ENCODE measurements at regions not wholly inside any gene's neighbourhood (a gene's known extent, or its start where the extent isn't known, plus 50 kb on each side); places are given as distances from the start of the nearest gene placed in this dataset.

- H3K4me3 ChIP-seq (ENCODE audit: low read depth in 1 of 2, low read length in 2 of 2) = no peak overlapping the region
- H3K36me3 ChIP-seq (ENCODE audit: control insufficient read depth in 1 of 2, insufficient read depth in 2 of 2, low read length in 2 of 2) = no peaks in the 10 kb centered on the region
- H3K9me3 ChIP-seq (ENCODE audit: control insufficient read depth in 1 of 2, low read length in 2 of 2) = no peaks in the 10 kb centered on the region
- no peak overlapping the region for H3K9ac ChIP-seq (ENCODE audit: low read depth in 1 of 2, low read length in 2 of 2)
- H3K27me3 ChIP-seq (ENCODE audit: control insufficient read depth in 1 of 2, insufficient read depth in 2 of 2, low read length in 2 of 2) = peaks cover 3 to 5% of the 10 kb centered on the region in 2 donors
- no peak overlapping the region for H3K27ac ChIP-seq (ENCODE audit: low read depth, low read length)
- no peaks in the 10 kb centered on the region for H3K4me1 ChIP-seq (ENCODE audit: control insufficient read depth in 1 of 2, insufficient read depth in 2 of 2, low read length in 2 of 2)
Measured at GRCh38 chr1:244106837-244107493, 55.9 kb downstream of the ZBTB18 start.

- Histone ChIP-seq H3K36me3 (ENCODE audit: control insufficient read depth in 1 of 2, insufficient read depth in 2 of 2, low read length in 2 of 2) (no peaks in the 10 kb centered on the region), H3K9ac (ENCODE audit: low read depth in 1 of 2, low read length in 2 of 2) (no peak overlapping the region), H3K9me3 (ENCODE audit: control insufficient read depth in 1 of 2, low read length in 2 of 2) (no peaks in the 10 kb centered on the region), H3K4me3 (ENCODE audit: low read depth in 1 of 2, low read length in 2 of 2) (no peak overlapping the region), H3K27me3 (ENCODE audit: control insufficient read depth in 1 of 2, insufficient read depth in 2 of 2, low read length in 2 of 2) (peaks cover 0 to 3% of the 10 kb centered on the region in 2 donors), H3K4me1 (ENCODE audit: control insufficient read depth in 1 of 2, insufficient read depth in 2 of 2, low read length in 2 of 2) (no peaks in the 10 kb centered on the region), H3K27ac (ENCODE audit: low read depth, low read length) (no peak overlapping the region)
Measured at GRCh38 chr1:244111027-244111426, 59.9 kb downstream of the ZBTB18 start.

DNA sequence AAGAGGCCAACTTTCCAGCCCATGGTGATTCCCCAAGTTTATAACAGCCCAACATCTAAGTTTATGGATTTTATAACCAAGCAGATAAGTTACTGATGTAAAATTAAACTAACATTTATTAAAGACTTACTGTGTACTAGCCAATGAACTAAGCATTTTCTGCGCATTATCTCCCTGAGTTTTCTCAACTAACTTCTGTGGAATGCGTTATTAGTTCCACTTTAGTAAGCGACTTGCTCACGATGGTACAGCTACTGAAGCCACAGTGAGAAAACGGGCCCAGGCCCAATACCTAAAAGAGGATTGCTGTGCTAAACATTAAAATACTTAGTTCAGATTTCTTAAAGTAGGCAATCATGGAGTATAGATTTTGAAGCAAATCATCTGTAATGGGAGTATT lies 61.0 kb downstream of the ZBTB18 start:
- H3K4me3 ChIP-seq (ENCODE audit: low read depth in 1 of 2, low read length in 2 of 2) = no peak overlapping the region
- H3K4me1 ChIP-seq (ENCODE audit: control insufficient read depth in 1 of 2, insufficient read depth in 2 of 2, low read length in 2 of 2) = no peaks in the 10 kb centered on the region
- H3K36me3 ChIP-seq (ENCODE audit: control insufficient read depth in 1 of 2, insufficient read depth in 2 of 2, low read length in 2 of 2) = no peaks in the 10 kb centered on the region
- H3K27me3 ChIP-seq (ENCODE audit: control insufficient read depth in 1 of 2, insufficient read depth in 2 of 2, low read length in 2 of 2) = peaks cover 0 to 3% of the 10 kb centered on the region in 2 donors
- H3K27ac ChIP-seq (ENCODE audit: low read depth, low read length) = no peak overlapping the region
- no peak overlapping the region for H3K9ac ChIP-seq (ENCODE audit: low read depth in 1 of 2, low read length in 2 of 2)
- H3K9me3 ChIP-seq (ENCODE audit: control insufficient read depth in 1 of 2, low read length in 2 of 2) = no peaks in the 10 kb centered on the region

DNA sequence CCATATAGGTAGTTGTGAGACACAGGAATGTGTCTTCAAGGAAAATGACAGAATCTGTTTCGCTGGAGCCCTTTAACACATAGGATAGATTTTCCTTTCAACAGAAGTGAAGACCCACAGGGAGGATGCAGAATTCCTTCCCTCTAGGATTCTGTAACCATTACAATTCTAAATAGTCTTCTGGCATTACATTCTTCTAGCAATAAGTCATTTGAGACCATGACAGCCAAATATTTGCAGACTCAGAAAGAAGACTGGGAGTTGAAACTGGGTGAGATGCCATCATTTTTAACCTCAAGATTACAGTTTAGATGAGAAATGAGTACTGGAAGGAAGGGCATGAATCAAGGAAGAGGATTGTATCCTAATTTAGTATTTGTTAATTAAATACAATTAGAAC lies 61.6 kb downstream of the ZBTB18 start:
- Histone ChIP-seq H3K9me3 (ENCODE audit: control insufficient read depth in 1 of 2, low read length in 2 of 2) (no peaks in the 10 kb centered on the region), H3K27ac (ENCODE audit: low read depth, low read length) (no peak overlapping the region), H3K27me3 (ENCODE audit: control insufficient read depth in 1 of 2, insufficient read depth in 2 of 2, low read length in 2 of 2) (peaks cover 0 to 3% of the 10 kb centered on the region in 2 donors), H3K36me3 (ENCODE audit: control insufficient read depth in 1 of 2, insufficient read depth in 2 of 2, low read length in 2 of 2) (no peaks in the 10 kb centered on the region), H3K9ac (ENCODE audit: low read depth in 1 of 2, low read length in 2 of 2) (no peak overlapping the region), H3K4me3 (ENCODE audit: low read depth in 1 of 2, low read length in 2 of 2) (no peak overlapping the region), H3K4me1 (ENCODE audit: control insufficient read depth in 1 of 2, insufficient read depth in 2 of 2, low read length in 2 of 2) (no peaks in the 10 kb centered on the region)

DNA sequence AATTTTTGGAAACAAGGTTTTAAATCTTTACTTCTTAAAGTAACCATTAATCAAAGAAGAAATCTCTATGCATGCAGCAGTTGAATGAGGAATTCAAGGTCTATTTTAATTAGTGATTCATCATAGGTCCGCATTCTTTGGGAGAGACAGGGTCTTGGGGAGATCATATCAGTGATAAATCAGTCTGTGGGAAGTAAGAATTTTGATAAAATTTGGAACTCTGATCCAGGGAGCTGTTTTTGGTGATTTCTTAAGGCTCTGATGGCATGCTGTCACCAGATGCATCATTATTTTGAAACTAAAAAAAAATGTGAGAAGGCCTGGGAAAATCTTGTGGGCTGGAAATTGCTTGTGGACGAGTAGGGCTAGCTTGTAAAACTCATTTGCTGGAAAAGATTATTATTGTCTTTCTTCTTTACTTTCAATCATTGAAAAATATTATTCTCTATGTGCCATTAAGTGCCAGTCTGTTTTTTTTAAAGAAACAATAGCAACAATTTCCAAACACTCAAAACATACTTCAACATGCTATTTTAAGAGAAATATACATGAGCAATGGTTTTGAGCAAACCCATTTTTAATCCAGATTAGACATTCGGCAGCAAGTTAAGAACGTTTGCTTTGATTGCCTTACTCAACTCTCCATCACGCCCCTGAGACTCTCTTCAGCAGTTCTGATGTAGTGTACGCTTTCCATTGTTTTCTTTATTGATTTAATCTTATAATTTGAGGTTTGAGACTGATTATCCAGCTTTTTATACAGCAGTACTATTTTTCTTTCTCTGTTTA lies 62.6 kb downstream of the ZBTB18 start:
- Histone ChIP-seq H3K27me3 (ENCODE audit: control insufficient read depth in 1 of 2, insufficient read depth in 2 of 2, low read length in 2 of 2) (peaks cover 0 to 7% of the 10 kb centered on the region in 2 donors), H3K9ac (ENCODE audit: low read depth in 1 of 2, low read length in 2 of 2) (no peak overlapping the region), H3K36me3 (ENCODE audit: control insufficient read depth in 1 of 2, insufficient read depth in 2 of 2, low read length in 2 of 2) (no peaks in the 10 kb centered on the region), H3K27ac (ENCODE audit: low read depth, low read length) (no peak overlapping the region), H3K4me3 (ENCODE audit: low read depth in 1 of 2, low read length in 2 of 2) (no peak overlapping the region), H3K4me1 (ENCODE audit: control insufficient read depth in 1 of 2, insufficient read depth in 2 of 2, low read length in 2 of 2) (no peaks in the 10 kb centered on the region), H3K9me3 (ENCODE audit: control insufficient read depth in 1 of 2, low read length in 2 of 2) (no peaks in the 10 kb centered on the region)

GRCh38 chr1:244114892-244115291 lies 63.8 kb downstream of the ZBTB18 start:
- H3K4me3 ChIP-seq (ENCODE audit: low read depth in 1 of 2, low read length in 2 of 2) = no peak overlapping the region
- no peaks in the 10 kb centered on the region for H3K4me1 ChIP-seq (ENCODE audit: control insufficient read depth in 1 of 2, insufficient read depth in 2 of 2, low read length in 2 of 2)
- H3K27me3 ChIP-seq (ENCODE audit: control insufficient read depth in 1 of 2, insufficient read depth in 2 of 2, low read length in 2 of 2) = peaks cover 0 to 7% of the 10 kb centered on the region in 2 donors
- no peak overlapping the region for H3K9ac ChIP-seq (ENCODE audit: low read depth in 1 of 2, low read length in 2 of 2)
- no peaks in the 10 kb centered on the region for H3K9me3 ChIP-seq (ENCODE audit: control insufficient read depth in 1 of 2, low read length in 2 of 2)
- no peak overlapping the region for H3K27ac ChIP-seq (ENCODE audit: low read depth, low read length)
- H3K36me3 ChIP-seq (ENCODE audit: control insufficient read depth in 1 of 2, insufficient read depth in 2 of 2, low read length in 2 of 2) = no peaks in the 10 kb centered on the region

- Histone ChIP-seq H3K27me3 (ENCODE audit: control insufficient read depth in 1 of 2, insufficient read depth in 2 of 2, low read length in 2 of 2) (peaks cover 0 to 4% of the 10 kb centered on the region in 2 donors), H3K36me3 (ENCODE audit: control insufficient read depth in 1 of 2, insufficient read depth in 2 of 2, low read length in 2 of 2) (no peaks in the 10 kb centered on the region), H3K4me1 (ENCODE audit: control insufficient read depth in 1 of 2, insufficient read depth in 2 of 2, low read length in 2 of 2) (no peaks in the 10 kb centered on the region), H3K9ac (ENCODE audit: low read depth in 1 of 2, low read length in 2 of 2) (no peak overlapping the region), H3K9me3 (ENCODE audit: control insufficient read depth in 1 of 2, low read length in 2 of 2) (no peaks in the 10 kb centered on the region), H3K27ac (ENCODE audit: low read depth, low read length) (no peak overlapping the region), H3K4me3 (ENCODE audit: low read depth in 1 of 2, low read length in 2 of 2) (no peak overlapping the region)
Measured at GRCh38 chr1:244116946-244117345, 65.9 kb downstream of the ZBTB18 start.

GRCh38 chr1:244118109-244118761 lies 67.2 kb downstream of the ZBTB18 start:
- Histone ChIP-seq H3K4me1 (ENCODE audit: control insufficient read depth in 1 of 2, insufficient read depth in 2 of 2, low read length in 2 of 2) (no peaks in the 10 kb centered on the region), H3K27ac (ENCODE audit: low read depth, low read length) (no peak overlapping the region), H3K27me3 (ENCODE audit: control insufficient read depth in 1 of 2, insufficient read depth in 2 of 2, low read length in 2 of 2) (peaks cover 0 to 6% of the 10 kb centered on the region in 2 donors), H3K36me3 (ENCODE audit: control insufficient read depth in 1 of 2, insufficient read depth in 2 of 2, low read length in 2 of 2) (no peaks in the 10 kb centered on the region), H3K4me3 (ENCODE audit: low read depth in 1 of 2, low read length in 2 of 2) (no peak overlapping the region), H3K9ac (ENCODE audit: low read depth in 1 of 2, low read length in 2 of 2) (no peak overlapping the region), H3K9me3 (ENCODE audit: control insufficient read depth in 1 of 2, low read length in 2 of 2) (no peaks in the 10 kb centered on the region)

DNA sequence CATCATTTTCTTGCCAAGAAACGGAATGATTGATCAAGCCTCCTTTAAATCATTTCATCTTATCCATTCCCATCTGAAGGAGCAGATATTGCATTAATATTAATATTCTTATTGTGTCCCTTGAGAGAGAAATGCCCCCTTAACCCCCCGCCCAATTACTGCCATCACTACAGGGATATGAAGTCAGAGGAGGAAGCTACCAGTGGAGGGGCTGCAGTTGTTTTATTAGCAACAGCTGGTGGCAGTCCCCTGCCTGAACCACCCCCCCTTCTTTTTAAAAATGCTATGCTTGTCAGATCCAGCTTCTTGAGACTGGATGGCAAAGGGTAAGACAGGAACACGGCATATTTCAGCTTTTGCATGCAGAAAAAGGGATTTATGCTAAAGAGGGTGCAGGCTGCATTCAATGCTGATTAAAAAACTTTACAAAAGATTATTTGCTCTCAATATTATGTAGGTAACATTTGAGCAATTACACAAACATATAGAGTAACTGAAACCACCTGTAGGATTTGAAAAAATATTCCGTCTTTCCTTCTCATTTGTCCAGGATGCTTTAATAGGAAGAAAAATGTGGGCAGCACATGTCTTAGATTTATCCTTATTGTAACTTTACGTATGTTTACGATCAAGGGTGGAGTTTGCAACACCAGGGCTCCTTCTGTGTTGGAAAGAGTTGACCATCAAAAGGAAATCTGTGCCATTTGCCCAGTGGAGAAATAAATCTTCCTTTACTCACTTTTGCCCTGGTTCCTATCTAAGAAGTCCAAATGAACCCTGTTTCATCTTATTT lies 77.7 kb downstream of the ZBTB18 start:
- Histone ChIP-seq H3K27me3 (ENCODE audit: control insufficient read depth in 1 of 2, insufficient read depth in 2 of 2, low read length in 2 of 2) (no peaks in the 10 kb centered on the region), H3K9ac (ENCODE audit: low read depth in 1 of 2, low read length in 2 of 2) (no peak overlapping the region), H3K36me3 (ENCODE audit: control insufficient read depth in 1 of 2, insufficient read depth in 2 of 2, low read length in 2 of 2) (no peaks in the 10 kb centered on the region), H3K4me1 (ENCODE audit: control insufficient read depth in 1 of 2, insufficient read depth in 2 of 2, low read length in 2 of 2) (no peaks in the 10 kb centered on the region), H3K27ac (ENCODE audit: low read depth, low read length) (no peak overlapping the region), H3K4me3 (ENCODE audit: low read depth in 1 of 2, low read length in 2 of 2) (no peak overlapping the region), H3K9me3 (ENCODE audit: control insufficient read depth in 1 of 2, low read length in 2 of 2) (no peaks in the 10 kb centered on the region)
